ENCODE measurements at regions not wholly inside any gene's neighbourhood (a gene's known extent, or its start where the extent isn't known, plus 50 kb on each side); places are given as distances from the start of the nearest gene placed in this dataset.

- POLR2A ChIA-PET, result no interaction called here
- no peaks in the 10 kb centered on the region for H3K4me1 Mint-ChIP-seq
- ATAC-seq (replicated peaks in 1 of 4), result no peak
These were observed 83.7 kb upstream of the ZNF469 start for GRCh38 chr16:88298833-88299745.

GRCh38 chr16:88299751-88300462 is 82.9 kb upstream of the ZNF469 start:
- Histone ChIP-seq H3K27me3 (replicated peaks in 1 of 2; ENCODE audit: control insufficient read depth in 2 of 2, extremely low read depth in 1 of 2, insufficient read depth in 2 of 2, low read length in 1 of 2) (peaks cover 0 to 43% of the 10 kb centered on the region in 2 experiments), H3K9me3 (no peaks in the 10 kb centered on the region), H3K4me1 (ENCODE audit: control insufficient read depth in 1 of 2, extremely low read depth in 1 of 2, insufficient read depth in 2 of 2, low read length in 2 of 2) (peaks cover 0 to 3% of the 10 kb centered on the region in 2 experiments), H3K4me3 (ENCODE audit: control insufficient read depth in 1 of 2, extremely low read depth in 1 of 2, low read length in 1 of 2) (no peak overlapping the region), H3K36me3 (ENCODE audit: control insufficient read depth in 2 of 2, extremely low read depth in 1 of 2, insufficient read depth in 1 of 2, low read length in 1 of 2) (no peaks in the 10 kb centered on the region), H3K27ac (ENCODE audit: low read length) (no peak overlapping the region)
- Mint-ChIP-seq H3K27me3 (peaks cover 0 to 29% of the 10 kb centered on the region in 2 donors), H3K27ac (no peak overlapping the region), H3K4me3 (no peak overlapping the region), H3K9me3 (no peaks in the 10 kb centered on the region), H3K4me1 (no peaks in the 10 kb centered on the region), H3K36me3 (no peaks in the 10 kb centered on the region)
- 81% methylated on average over 16 of the region's 19 CpGs for WGBS (ENCODE audit: insufficient coverage)
- ChIA-PET POLR2A (no interaction called here), CTCF (no interaction called here)
- DNase-seq (no peak), ATAC-seq (replicated peaks in 1 of 4) (no peak)

More at GRCh38 chr16:88298833-88299745, 83.7 kb upstream of the ZNF469 start:
- Mint-ChIP-seq H3K4me3 (no peak overlapping the region), H3K27ac (no peak overlapping the region), H3K36me3 (no peaks in the 10 kb centered on the region), H3K9me3 (no peaks in the 10 kb centered on the region), H3K27me3 (peaks cover 3 to 30% of the 10 kb centered on the region in 2 donors)
- H3K4me3 ChIP-seq (ENCODE audit: control insufficient read depth in 1 of 2, extremely low read depth in 1 of 2, low read length in 1 of 2), result no peak overlapping the region
- no peaks in the 10 kb centered on the region for H3K36me3 ChIP-seq (ENCODE audit: control insufficient read depth in 2 of 2, extremely low read depth in 1 of 2, insufficient read depth in 1 of 2, low read length in 1 of 2)
- H3K27me3 ChIP-seq (replicated peaks in 1 of 2; ENCODE audit: control insufficient read depth in 2 of 2, extremely low read depth in 1 of 2, insufficient read depth in 2 of 2, low read length in 1 of 2), result peaks cover 0 to 43% of the 10 kb centered on the region in 2 experiments
- H3K27ac ChIP-seq (ENCODE audit: low read length), result no peak overlapping the region
- no peak for DNase-seq
- 32% methylated on average over 7 of the region's 14 CpGs for WGBS (ENCODE audit: insufficient coverage)
- H3K9me3 ChIP-seq, result no peaks in the 10 kb centered on the region
- peaks cover 0 to 3% of the 10 kb centered on the region in 2 experiments for H3K4me1 ChIP-seq (ENCODE audit: control insufficient read depth in 1 of 2, extremely low read depth in 1 of 2, insufficient read depth in 2 of 2, low read length in 2 of 2)
- CTCF ChIA-PET, result no interaction called here

GRCh38 chr16:88300463-88300835 is 82.3 kb upstream of the ZNF469 start:
- DNase-seq (no peak), ATAC-seq (replicated peaks in 1 of 4) (no peak)
- ChIA-PET CTCF (no interaction called here), POLR2A (no interaction called here)
- Mint-ChIP-seq H3K27ac (no peak overlapping the region), H3K36me3 (no peaks in the 10 kb centered on the region), H3K4me3 (no peak overlapping the region), H3K4me1 (no peaks in the 10 kb centered on the region), H3K27me3 (peaks cover 0 to 29% of the 10 kb centered on the region in 2 donors), H3K9me3 (peaks cover 0 to under 1% (median 0%) of the 10 kb centered on the region in 3 donors)
- H3K27ac ChIP-seq (ENCODE audit: low read length), result no peak overlapping the region
- H3K27me3 ChIP-seq (replicated peaks in 1 of 2; ENCODE audit: control insufficient read depth in 2 of 2, extremely low read depth in 1 of 2, insufficient read depth in 2 of 2, low read length in 1 of 2), result peaks cover 0 to 45% of the 10 kb centered on the region in 2 experiments
- H3K4me1 ChIP-seq (ENCODE audit: control insufficient read depth in 1 of 2, extremely low read depth in 1 of 2, insufficient read depth in 2 of 2, low read length in 2 of 2), result peaks cover 0 to 3% of the 10 kb centered on the region in 2 experiments
- H3K4me3 ChIP-seq (ENCODE audit: control insufficient read depth in 1 of 2, extremely low read depth in 1 of 2, low read length in 1 of 2), result no peak overlapping the region
- H3K9me3 ChIP-seq, result no peaks in the 10 kb centered on the region
- no peaks in the 10 kb centered on the region for H3K36me3 ChIP-seq (ENCODE audit: control insufficient read depth in 2 of 2, extremely low read depth in 1 of 2, insufficient read depth in 1 of 2, low read length in 1 of 2)
- 87% methylated on average over 10 of the region's 12 CpGs for WGBS (ENCODE audit: insufficient coverage)

- Histone ChIP-seq H3K4me3 (ENCODE audit: control insufficient read depth in 1 of 2, extremely low read depth in 1 of 2, low read length in 1 of 2) (no peak overlapping the region), H3K27me3 (replicated peaks in 1 of 2; ENCODE audit: control insufficient read depth in 2 of 2, extremely low read depth in 1 of 2, insufficient read depth in 2 of 2, low read length in 1 of 2) (peaks cover 0 to 47% of the 10 kb centered on the region in 2 experiments), H3K27ac (ENCODE audit: low read length) (no peak overlapping the region), H3K36me3 (ENCODE audit: control insufficient read depth in 2 of 2, extremely low read depth in 1 of 2, insufficient read depth in 1 of 2, low read length in 1 of 2) (no peaks in the 10 kb centered on the region), H3K4me1 (ENCODE audit: control insufficient read depth in 1 of 2, extremely low read depth in 1 of 2, insufficient read depth in 2 of 2, low read length in 2 of 2) (peaks cover 0 to 3% of the 10 kb centered on the region in 2 experiments), H3K9me3 (no peaks in the 10 kb centered on the region)
- H3K4me1 Mint-ChIP-seq, result no peaks in the 10 kb centered on the region
- 83% methylated on average over 10 of the region's 11 CpGs for WGBS (ENCODE audit: insufficient coverage)
- no peak for DNase-seq
- no peak overlapping the region for H3K27ac Mint-ChIP-seq
- ATAC-seq (replicated peaks in 1 of 4), result no peak
- CTCF ChIA-PET, result interaction anchor here in 1 of 2 donors (0.6 kb wide), 1 partner anchor 263 kb away, joined by 3 read pairs; no protein-coding TSS in a partner anchor
- H3K36me3 Mint-ChIP-seq, result no peaks in the 10 kb centered on the region
- POLR2A ChIA-PET, result no interaction called here
- peaks cover 0 to 5% (median 0%) of the 10 kb centered on the region in 3 donors for H3K9me3 Mint-ChIP-seq
- H3K27me3 Mint-ChIP-seq, result peaks cover 0 to 29% of the 10 kb centered on the region in 2 donors
- H3K4me3 Mint-ChIP-seq, result no peak overlapping the region
These were observed 81.3 kb upstream of the ZNF469 start for GRCh38 chr16:88301431-88301830.

- DNase-seq (no peak), ATAC-seq (replicated peaks in 1 of 4) (no peak)
- H3K27ac ChIP-seq (ENCODE audit: low read length), result no peak overlapping the region
- no peaks in the 10 kb centered on the region for H3K9me3 ChIP-seq
- peaks cover 0 to 48% of the 10 kb centered on the region in 2 experiments for H3K27me3 ChIP-seq (replicated peaks in 1 of 2; ENCODE audit: control insufficient read depth in 2 of 2, extremely low read depth in 1 of 2, insufficient read depth in 2 of 2, low read length in 1 of 2)
- H3K36me3 Mint-ChIP-seq, result no peaks in the 10 kb centered on the region
- H3K4me3 ChIP-seq (ENCODE audit: control insufficient read depth in 1 of 2, extremely low read depth in 1 of 2, low read length in 1 of 2), result no peak overlapping the region
- H3K4me1 Mint-ChIP-seq, result no peaks in the 10 kb centered on the region
- POLR2A ChIA-PET, result no interaction called here
- H3K27ac Mint-ChIP-seq, result no peak overlapping the region
- H3K36me3 ChIP-seq (ENCODE audit: control insufficient read depth in 2 of 2, extremely low read depth in 1 of 2, insufficient read depth in 1 of 2, low read length in 1 of 2), result no peaks in the 10 kb centered on the region
- no peak overlapping the region for H3K4me3 Mint-ChIP-seq
- 70% methylated on average over 6 of the region's 12 CpGs for WGBS (ENCODE audit: insufficient coverage)
- CTCF ChIA-PET, result interaction anchor here in 1 of 2 donors (0.6 kb wide), 1 partner anchor 263 kb away, joined by 3 read pairs; no protein-coding TSS in a partner anchor
- H3K27me3 Mint-ChIP-seq, result peaks cover 0 to 30% of the 10 kb centered on the region in 2 donors
- peaks cover 0 to 5% (median 0%) of the 10 kb centered on the region in 3 donors for H3K9me3 Mint-ChIP-seq
- peaks cover 0 to 3% of the 10 kb centered on the region in 2 experiments for H3K4me1 ChIP-seq (ENCODE audit: control insufficient read depth in 1 of 2, extremely low read depth in 1 of 2, insufficient read depth in 2 of 2, low read length in 2 of 2)
These were observed 80.9 kb upstream of the ZNF469 start for GRCh38 chr16:88301886-88302285.

GRCh38 chr16:88302666-88303065 is 80.1 kb upstream of the ZNF469 start:
- WGBS (ENCODE audit: insufficient coverage), result 67% methylated on average over 5 of the region's 6 CpGs

More at GRCh38 chr16:88302666-88303065, 80.1 kb upstream of the ZNF469 start:
- peaks cover 0 to 28% of the 10 kb centered on the region in 2 donors for H3K27me3 Mint-ChIP-seq
- H3K36me3 Mint-ChIP-seq, result no peaks in the 10 kb centered on the region
- H3K27me3 ChIP-seq (replicated peaks in 1 of 2; ENCODE audit: control insufficient read depth in 2 of 2, extremely low read depth in 1 of 2, insufficient read depth in 2 of 2, low read length in 1 of 2), result peaks cover 0 to 48% of the 10 kb centered on the region in 2 experiments
- H3K4me3 ChIP-seq (ENCODE audit: control insufficient read depth in 1 of 2, extremely low read depth in 1 of 2, low read length in 1 of 2), result no peak overlapping the region
- no peak overlapping the region for H3K27ac Mint-ChIP-seq
- H3K4me3 Mint-ChIP-seq, result no peak overlapping the region
- H3K27ac ChIP-seq (ENCODE audit: low read length), result no peak overlapping the region
- no peaks in the 10 kb centered on the region for H3K9me3 ChIP-seq
- H3K9me3 Mint-ChIP-seq, result peaks cover 0 to 5% (median 0%) of the 10 kb centered on the region in 3 donors
- no peaks in the 10 kb centered on the region for H3K36me3 ChIP-seq (ENCODE audit: control insufficient read depth in 2 of 2, extremely low read depth in 1 of 2, insufficient read depth in 1 of 2, low read length in 1 of 2)
- DNase-seq (no peak), ATAC-seq (replicated peaks in 1 of 4) (no peak)
- POLR2A ChIA-PET, result no interaction called here
- H3K4me1 ChIP-seq (ENCODE audit: control insufficient read depth in 1 of 2, extremely low read depth in 1 of 2, insufficient read depth in 2 of 2, low read length in 2 of 2), result peaks cover 0 to 3% of the 10 kb centered on the region in 2 experiments
- H3K4me1 Mint-ChIP-seq, result no peaks in the 10 kb centered on the region
- CTCF ChIA-PET, result no interaction called here

Data from T-cell (primary cell).